ENCODE measurements at regions not wholly inside any gene's neighbourhood (a gene's known extent, or its start where the extent isn't known, plus 50 kb on each side); places are given as distances from the start of the nearest gene placed in this dataset.

DNA sequence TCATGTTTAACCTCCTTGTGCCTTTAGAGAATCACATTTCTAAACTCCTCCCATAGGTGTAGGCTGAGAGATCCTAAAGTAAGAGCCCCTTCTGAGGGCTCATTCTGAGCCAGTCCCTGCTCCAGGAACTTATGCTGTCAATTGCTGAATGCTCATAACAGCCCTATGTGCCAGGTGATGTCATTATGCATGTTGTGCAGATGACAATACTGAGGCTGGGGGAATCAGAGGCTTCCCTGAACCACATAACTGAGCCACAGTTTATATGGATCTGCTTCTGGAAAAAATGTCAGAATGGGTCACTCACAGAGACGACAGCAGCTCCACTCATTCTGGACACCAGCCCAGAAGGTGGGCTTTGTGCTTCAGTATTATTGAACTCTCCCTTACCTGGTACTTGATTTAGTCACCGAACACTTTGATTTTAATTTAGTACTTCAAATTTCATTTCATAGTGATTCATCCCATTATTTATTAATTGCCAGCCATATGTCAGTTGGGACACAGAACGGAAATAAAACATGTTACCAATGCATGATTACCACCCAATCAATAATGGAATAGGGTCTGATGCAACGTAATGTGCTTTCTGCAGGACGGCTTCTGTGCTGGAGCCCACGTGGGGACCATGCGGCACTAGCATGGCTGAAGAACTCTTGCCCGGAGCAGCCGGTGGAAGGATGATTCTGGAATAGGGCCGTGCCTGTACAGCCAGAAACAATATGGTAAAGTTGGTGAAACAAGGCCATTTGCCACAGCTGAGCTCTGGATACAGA lies 406.3 kb downstream of the IRX1 start:
- TF ChIP-seq, protein P1, sequence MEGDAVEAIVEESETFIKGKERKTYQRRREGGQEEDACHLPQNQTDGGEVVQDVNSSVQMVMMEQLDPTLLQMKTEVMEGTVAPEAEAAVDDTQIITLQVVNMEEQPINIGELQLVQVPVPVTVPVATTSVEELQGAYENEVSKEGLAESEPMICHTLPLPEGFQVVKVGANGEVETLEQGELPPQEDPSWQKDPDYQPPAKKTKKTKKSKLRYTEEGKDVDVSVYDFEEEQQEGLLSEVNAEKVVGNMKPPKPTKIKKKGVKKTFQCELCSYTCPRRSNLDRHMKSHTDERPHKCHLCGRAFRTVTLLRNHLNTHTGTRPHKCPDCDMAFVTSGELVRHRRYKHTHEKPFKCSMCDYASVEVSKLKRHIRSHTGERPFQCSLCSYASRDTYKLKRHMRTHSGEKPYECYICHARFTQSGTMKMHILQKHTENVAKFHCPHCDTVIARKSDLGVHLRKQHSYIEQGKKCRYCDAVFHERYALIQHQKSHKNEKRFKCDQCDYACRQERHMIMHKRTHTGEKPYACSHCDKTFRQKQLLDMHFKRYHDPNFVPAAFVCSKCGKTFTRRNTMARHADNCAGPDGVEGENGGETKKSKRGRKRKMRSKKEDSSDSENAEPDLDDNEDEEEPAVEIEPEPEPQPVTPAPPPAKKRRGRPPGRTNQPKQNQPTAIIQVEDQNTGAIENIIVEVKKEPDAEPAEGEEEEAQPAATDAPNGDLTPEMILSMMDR (IDR thresholded peaks at IDR 0.05) = no peak
- no peak for TF ChIP-seq POLR2A (IDR thresholded peaks at IDR 0.05)
